Colonic mucosa (tissue), 4 donors: ENCODE measurements at regions not wholly inside any gene's neighbourhood (a gene's known extent, or its start where the extent isn't known, plus 50 kb on each side); places are given as distances from the start of the nearest gene placed in this dataset.

ENCODE experiments used
- DNase-seq: peaks from one replicate; pipeline ENCODE4 v3.0.0-alpha.2; 2020
- H3K27ac ChIP-seq: fragments of 200-600 bp; one replicate; pipeline ENCODE4 v1.8.0; 2021
- H3K27me3 ChIP-seq: fragments of 200-600 bp; one replicate; pipeline ENCODE4 v1.8.0; 2021
- H3K36me3 ChIP-seq: fragments of 200-600 bp; one replicate; pipeline ENCODE4 v1.8.0; 2021
- H3K4me1 ChIP-seq: fragments of 200-600 bp; one replicate; pipeline ENCODE4 v1.8.0; 2021; ENCODE audit warnings: mild to moderate bottlenecking
- H3K4me3 ChIP-seq: fragments of 200-600 bp; one replicate; pipeline ENCODE4 v1.8.0; 2021
- H3K9ac ChIP-seq, 2 donors: one replicate each; pipeline ENCODE4 v1.7.0; 2013; ENCODE audit warnings: control low read depth in 2 of 2, low read depth in 2 of 2, low read length in 2 of 2
- H3K9me3 ChIP-seq: fragments of 200-600 bp; one replicate; pipeline ENCODE4 v1.8.0; 2021
- intact Hi-C: fragments of 100-400 bp; cut with DNase I; formaldehyde crosslinking; loops from one replicate; pipeline ENCODE4 v1.14.1; 2022
- TF ChIP-seq, protein P1 (sequence below): fragments of 200-600 bp; IDR thresholded peaks from one replicate; pipeline ENCODE4 v1.8.0; 2022; ENCODE audit warnings: antibody characterized with exemption, mild to moderate bottlenecking
- donor health status: healthy.
- donor health status: DM: no; HTN: no; CAD: no.
- donor health status: DM: no; HTN: no; CAD: no.

DNA sequence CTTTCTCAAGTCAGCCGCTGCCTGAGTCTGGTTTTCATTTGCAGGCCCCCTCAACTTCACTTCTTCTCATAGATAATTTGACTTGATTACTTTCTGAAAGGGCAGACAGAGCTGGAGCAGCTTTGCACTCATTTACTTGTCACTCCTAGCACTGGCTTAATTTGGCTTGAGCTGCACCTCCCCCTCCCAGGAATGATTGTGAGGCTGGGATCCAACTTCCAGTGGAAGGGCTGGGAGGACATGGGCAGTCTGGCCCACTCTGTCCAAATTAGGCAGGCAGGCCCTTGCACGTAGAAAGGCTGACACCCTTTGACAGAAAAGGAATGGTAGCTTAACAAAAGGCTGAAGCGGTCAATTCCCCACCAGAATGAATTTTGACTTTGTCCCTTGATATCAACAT, 453.9 kb downstream of the ETS1 start:
- Histone ChIP-seq H3K4me3 (no peak overlapping the region), H3K4me1 (no peaks in the 10 kb centered on the region), H3K27me3 (no peaks in the 10 kb centered on the region), H3K27ac (no peak overlapping the region), H3K36me3 (no peaks in the 10 kb centered on the region), H3K9me3 (no peaks in the 10 kb centered on the region), H3K9ac (no peak overlapping the region)
- DNase-seq, result no peak
- TF ChIP-seq, protein P1, sequence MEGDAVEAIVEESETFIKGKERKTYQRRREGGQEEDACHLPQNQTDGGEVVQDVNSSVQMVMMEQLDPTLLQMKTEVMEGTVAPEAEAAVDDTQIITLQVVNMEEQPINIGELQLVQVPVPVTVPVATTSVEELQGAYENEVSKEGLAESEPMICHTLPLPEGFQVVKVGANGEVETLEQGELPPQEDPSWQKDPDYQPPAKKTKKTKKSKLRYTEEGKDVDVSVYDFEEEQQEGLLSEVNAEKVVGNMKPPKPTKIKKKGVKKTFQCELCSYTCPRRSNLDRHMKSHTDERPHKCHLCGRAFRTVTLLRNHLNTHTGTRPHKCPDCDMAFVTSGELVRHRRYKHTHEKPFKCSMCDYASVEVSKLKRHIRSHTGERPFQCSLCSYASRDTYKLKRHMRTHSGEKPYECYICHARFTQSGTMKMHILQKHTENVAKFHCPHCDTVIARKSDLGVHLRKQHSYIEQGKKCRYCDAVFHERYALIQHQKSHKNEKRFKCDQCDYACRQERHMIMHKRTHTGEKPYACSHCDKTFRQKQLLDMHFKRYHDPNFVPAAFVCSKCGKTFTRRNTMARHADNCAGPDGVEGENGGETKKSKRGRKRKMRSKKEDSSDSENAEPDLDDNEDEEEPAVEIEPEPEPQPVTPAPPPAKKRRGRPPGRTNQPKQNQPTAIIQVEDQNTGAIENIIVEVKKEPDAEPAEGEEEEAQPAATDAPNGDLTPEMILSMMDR, result no peak
- intact Hi-C loops, result no loop called here

DNA sequence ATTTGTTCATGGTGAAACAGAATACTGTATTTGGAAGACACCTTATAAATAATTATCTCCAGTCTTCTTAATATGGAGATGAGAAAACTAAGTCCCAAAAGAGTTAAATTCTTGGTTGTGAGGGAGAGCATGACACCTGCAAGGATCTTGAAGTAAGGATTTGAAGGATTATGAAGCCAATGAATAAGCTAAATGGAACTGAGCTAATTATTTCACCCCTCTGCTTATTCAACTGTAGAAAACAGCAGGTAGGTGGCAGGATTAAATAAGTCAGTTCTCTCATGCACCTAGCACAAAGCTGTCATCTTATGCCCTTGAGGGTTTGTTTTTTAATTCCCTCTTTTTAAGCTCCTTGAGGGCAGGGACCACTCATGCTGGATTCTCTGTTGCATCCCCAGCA, 457.3 kb downstream of the ETS1 start:
- intact Hi-C loops, result no loop called here
- H3K36me3 ChIP-seq, result no peaks in the 10 kb centered on the region

DNA sequence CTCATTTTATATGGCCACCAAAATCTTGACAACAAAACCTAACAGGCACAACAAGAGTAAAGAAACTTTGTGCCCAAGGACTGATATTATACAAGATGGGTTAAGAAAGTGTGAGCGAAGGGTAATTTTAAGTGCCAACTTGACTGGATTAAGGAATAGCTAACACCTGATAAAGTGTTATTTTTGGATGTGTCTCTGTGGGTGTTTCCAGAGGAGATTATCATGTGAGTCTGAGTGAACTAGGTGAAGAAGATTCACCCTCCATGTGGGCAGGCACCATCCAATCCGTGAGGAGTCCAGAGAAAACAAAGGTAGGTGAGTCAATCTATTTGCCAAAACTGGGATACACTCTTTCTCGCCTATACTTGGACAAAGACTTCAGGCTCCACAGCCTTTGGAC, 461.6 kb downstream of the ETS1 start:
- H3K4me1 ChIP-seq, result no peaks in the 10 kb centered on the region
- intact Hi-C loops, result no loop called here
- H3K9ac ChIP-seq, result no peak overlapping the region
- no peaks in the 10 kb centered on the region for H3K9me3 ChIP-seq
- no peaks in the 10 kb centered on the region for H3K36me3 ChIP-seq
- no peaks in the 10 kb centered on the region for H3K27me3 ChIP-seq
- TF ChIP-seq, protein P1, result no peak
- no peak overlapping the region for H3K27ac ChIP-seq
- no peak for DNase-seq
- H3K4me3 ChIP-seq, result no peak overlapping the region

More for the DNA sequence above, 457.3 kb downstream of the ETS1 start:
- Histone ChIP-seq H3K27ac (no peak overlapping the region), H3K9ac (no peak overlapping the region), H3K27me3 (no peaks in the 10 kb centered on the region), H3K4me1 (no peaks in the 10 kb centered on the region), H3K4me3 (no peak overlapping the region), H3K9me3 (no peaks in the 10 kb centered on the region)
- DNase-seq, result no peak
- TF ChIP-seq, protein P1, result no peak

DNA sequence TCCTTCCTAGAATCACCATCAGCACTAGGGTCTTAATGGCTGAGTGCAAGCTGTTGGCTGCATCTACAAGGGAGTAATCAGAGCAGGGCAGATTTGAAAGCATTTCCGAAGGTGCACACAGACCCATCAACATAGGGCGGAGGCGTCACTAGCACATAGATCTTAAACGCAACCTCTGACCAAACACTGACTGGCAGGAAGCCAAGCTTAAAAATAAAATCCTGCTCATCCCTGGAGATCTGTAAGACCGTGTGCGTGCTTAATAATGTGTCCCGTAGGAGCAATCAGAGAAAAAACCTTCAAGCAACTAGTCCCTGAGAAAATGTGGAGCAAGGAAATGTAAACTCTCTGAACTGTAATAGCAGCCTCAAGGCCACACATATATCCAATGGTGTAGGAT, 470.5 kb downstream of the ETS1 start:
- no peaks in the 10 kb centered on the region for H3K4me1 ChIP-seq
- DNase-seq, result no peak
- TF ChIP-seq, protein P1, result no peak
- H3K9me3 ChIP-seq, result no peaks in the 10 kb centered on the region
- intact Hi-C loops, result no loop called here
- H3K27me3 ChIP-seq, result no peaks in the 10 kb centered on the region
- H3K27ac ChIP-seq, result no peak overlapping the region
- H3K36me3 ChIP-seq, result no peaks in the 10 kb centered on the region
- no peak overlapping the region for H3K4me3 ChIP-seq
- no peak overlapping the region for H3K9ac ChIP-seq

DNA sequence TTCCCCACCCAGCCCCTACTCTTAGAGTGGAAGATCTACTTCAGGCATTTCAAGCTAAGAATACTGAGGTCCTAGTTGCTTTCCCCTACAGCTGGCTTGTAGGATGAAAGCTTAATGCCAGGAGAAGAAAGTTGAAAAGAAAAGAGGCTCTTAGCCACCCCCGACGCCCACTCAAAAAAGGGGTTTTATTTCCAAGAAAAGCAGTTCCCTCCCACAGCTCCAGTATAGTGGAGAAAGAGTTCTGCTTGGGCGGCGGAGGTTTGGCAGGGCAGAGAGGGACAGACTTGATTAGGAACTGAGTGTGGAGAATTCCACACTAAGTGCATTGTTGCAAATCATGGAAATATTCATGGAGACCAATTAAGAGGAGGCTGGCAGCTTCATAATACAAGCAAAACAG, 470.9 kb downstream of the ETS1 start:
- Histone ChIP-seq H3K4me3 (no peak overlapping the region), H3K9me3 (no peaks in the 10 kb centered on the region), H3K27me3 (no peaks in the 10 kb centered on the region), H3K9ac (no peak overlapping the region), H3K4me1 (no peaks in the 10 kb centered on the region), H3K36me3 (no peaks in the 10 kb centered on the region), H3K27ac (no peak overlapping the region)
- no peak for DNase-seq
- intact Hi-C loops, result no loop called here
- TF ChIP-seq, protein P1, result no peak

DNA sequence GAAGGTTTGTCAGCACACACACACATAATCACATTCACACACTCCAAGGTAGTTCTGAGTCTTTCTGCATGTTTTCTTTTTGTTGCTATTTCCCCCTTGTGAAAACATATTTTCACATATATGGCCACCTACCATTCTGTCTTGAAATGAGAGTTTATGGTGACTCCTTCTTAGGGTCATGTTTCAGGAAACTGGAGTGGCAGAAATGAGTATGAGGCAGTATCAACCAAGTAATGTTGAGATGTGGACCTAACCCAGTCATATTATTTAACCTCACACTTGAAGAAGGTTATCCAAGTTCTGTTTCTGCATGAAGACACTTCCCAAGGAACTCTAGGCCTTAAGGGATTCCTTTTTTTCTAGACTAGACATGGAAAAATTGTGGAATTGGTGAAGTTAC, 481.4 kb downstream of the ETS1 start:
- H3K27me3 ChIP-seq, result no peaks in the 10 kb centered on the region
- no peak for DNase-seq
- no peaks in the 10 kb centered on the region for H3K36me3 ChIP-seq
- no peaks in the 10 kb centered on the region for H3K9me3 ChIP-seq
- no peak overlapping the region for H3K27ac ChIP-seq
- TF ChIP-seq, protein P1, result no peak
- H3K4me3 ChIP-seq, result no peak overlapping the region
- no peaks in the 10 kb centered on the region for H3K4me1 ChIP-seq
- H3K9ac ChIP-seq, result no peak overlapping the region
- intact Hi-C loops, result no loop called here
